ENCODE measurements at regions not wholly inside any gene's neighbourhood (a gene's known extent, or its start where the extent isn't known, plus 50 kb on each side); places are given as distances from the start of the nearest gene placed in this dataset.

- no peaks in the 10 kb centered on the region for H3K36me3 Mint-ChIP-seq (ENCODE audit: unreplicated experiment)
- no peak for DNase-seq
- H3K27me3 Mint-ChIP-seq (ENCODE audit: unreplicated experiment), result no peaks in the 10 kb centered on the region
- no peak overlapping the region for H3K27ac Mint-ChIP-seq (ENCODE audit: unreplicated experiment)
- no peak overlapping the region for H3K4me3 Mint-ChIP-seq (ENCODE audit: unreplicated experiment)
- peaks cover 3% of the 10 kb centered on the region for H3K9me3 Mint-ChIP-seq (ENCODE audit: unreplicated experiment)
- TF ChIP-seq CTCF (IDR thresholded peaks at IDR 0.05; ENCODE audit: partially characterized antibody, unreplicated experiment), result no peak
- H3K4me1 Mint-ChIP-seq (ENCODE audit: low read depth, unreplicated experiment), result no peaks in the 10 kb centered on the region
Measured at GRCh38 chr3:110731148-110731547, 340.5 kb upstream of the NECTIN3 start.

GRCh38 chr3:110732420-110732819 is 339.2 kb upstream of the NECTIN3 start:
- TF ChIP-seq CTCF (IDR thresholded peaks at IDR 0.05; ENCODE audit: partially characterized antibody, unreplicated experiment), result no peak
- Mint-ChIP-seq H3K27ac (ENCODE audit: unreplicated experiment) (no peak overlapping the region), H3K36me3 (ENCODE audit: unreplicated experiment) (no peaks in the 10 kb centered on the region), H3K27me3 (ENCODE audit: unreplicated experiment) (no peaks in the 10 kb centered on the region), H3K4me3 (ENCODE audit: unreplicated experiment) (no peak overlapping the region), H3K4me1 (ENCODE audit: low read depth, unreplicated experiment) (no peaks in the 10 kb centered on the region), H3K9me3 (ENCODE audit: unreplicated experiment) (peaks cover 4% of the 10 kb centered on the region)
- no peak for DNase-seq

- no peaks in the 10 kb centered on the region for H3K27me3 Mint-ChIP-seq (ENCODE audit: unreplicated experiment)
- H3K27ac Mint-ChIP-seq (ENCODE audit: unreplicated experiment), result no peak overlapping the region
- H3K9me3 Mint-ChIP-seq (ENCODE audit: unreplicated experiment), result peaks cover 4% of the 10 kb centered on the region
- H3K4me1 Mint-ChIP-seq (ENCODE audit: low read depth, unreplicated experiment), result no peaks in the 10 kb centered on the region
- no peaks in the 10 kb centered on the region for H3K36me3 Mint-ChIP-seq (ENCODE audit: unreplicated experiment)
- H3K4me3 Mint-ChIP-seq (ENCODE audit: unreplicated experiment), result no peak overlapping the region
- no peak for DNase-seq
- no peak for TF ChIP-seq CTCF (IDR thresholded peaks at IDR 0.05; ENCODE audit: partially characterized antibody, unreplicated experiment)
Measured at GRCh38 chr3:110733045-110733444, 338.6 kb upstream of the NECTIN3 start.

GRCh38 chr3:110734524-110734923 is 337.1 kb upstream of the NECTIN3 start:
- no peaks in the 10 kb centered on the region for H3K27me3 Mint-ChIP-seq (ENCODE audit: unreplicated experiment)
- DNase-seq, result no peak
- no peaks in the 10 kb centered on the region for H3K4me1 Mint-ChIP-seq (ENCODE audit: low read depth, unreplicated experiment)
- no peak for TF ChIP-seq CTCF (IDR thresholded peaks at IDR 0.05; ENCODE audit: partially characterized antibody, unreplicated experiment)
- H3K36me3 Mint-ChIP-seq (ENCODE audit: unreplicated experiment), result no peaks in the 10 kb centered on the region
- H3K9me3 Mint-ChIP-seq (ENCODE audit: unreplicated experiment), result peaks cover 3% of the 10 kb centered on the region
- H3K27ac Mint-ChIP-seq (ENCODE audit: unreplicated experiment), result no peak overlapping the region
- H3K4me3 Mint-ChIP-seq (ENCODE audit: unreplicated experiment), result no peak overlapping the region

GRCh38 chr3:110736332-110736731 is 335.3 kb upstream of the NECTIN3 start:
- Mint-ChIP-seq H3K27ac (ENCODE audit: unreplicated experiment) (no peak overlapping the region), H3K27me3 (ENCODE audit: unreplicated experiment) (no peaks in the 10 kb centered on the region), H3K4me3 (ENCODE audit: unreplicated experiment) (no peak overlapping the region), H3K36me3 (ENCODE audit: unreplicated experiment) (no peaks in the 10 kb centered on the region), H3K9me3 (ENCODE audit: unreplicated experiment) (peaks cover 2% of the 10 kb centered on the region), H3K4me1 (ENCODE audit: low read depth, unreplicated experiment) (no peaks in the 10 kb centered on the region)
- DNase-seq, result no peak
- no peak for TF ChIP-seq CTCF (IDR thresholded peaks at IDR 0.05; ENCODE audit: partially characterized antibody, unreplicated experiment)
